OCI-LY3 (cell line): ENCODE measurements at regions not wholly inside any gene's neighbourhood (a gene's known extent, or its start where the extent isn't known, plus 50 kb on each side); places are given as distances from the start of the nearest gene placed in this dataset.

Experiments
- H2AFZ ChIP-seq: fragments of 200-600, 300-600 bp; shearing (Covaris generic); 2 replicates; pipeline ENCODE4 v1.6.0; 2014; ENCODE audit warnings: antibody characterized with exemption, low read depth, low read length
- H3K27ac ChIP-seq: fragments of 200-600, 300-600 bp; sonication (generic); 2 replicates; pipeline ENCODE4 v1.5.1; 2014; ENCODE audit warnings: mild to moderate bottlenecking, low read length, moderate library complexity, mixed read lengths
- H3K27me3 ChIP-seq: fragments of 200-600, 300-600 bp; sonication (generic); 2 replicates; pipeline ENCODE4 v1.6.1; 2014; ENCODE audit warnings: low read depth, low read length, mixed read lengths
- H3K36me3 ChIP-seq: fragments of 200-600, 300-600 bp; sonication (generic); replicated peaks from 2 replicates; pipeline ENCODE3; 2014; ENCODE audit warnings: low read depth, low read length, mixed read lengths
- H3K4me1 ChIP-seq: fragments of 300-600, 200-600 bp; sonication (generic); 2 replicates; pipeline ENCODE4 v1.6.1; 2014; ENCODE audit warnings: low read length, mixed read lengths
- H3K4me2 ChIP-seq: fragments of 200-600, 300-600 bp; sonication (generic); 2 replicates; pipeline ENCODE4 v1.6.1; 2014; ENCODE audit warnings: low read length, mixed read lengths
- H3K4me3 ChIP-seq: fragments of 300-600, 200-600 bp; sonication (generic); 2 replicates; pipeline ENCODE4 v1.5.1; 2014; ENCODE audit warnings: antibody characterized with exemption, mild to moderate bottlenecking, low read length, moderate library complexity
- H3K79me2 ChIP-seq: fragments of 300-600, 200-600 bp; shearing (Covaris generic); 2 replicates; pipeline ENCODE4 v1.6.1; 2014; ENCODE audit warnings: mild to moderate bottlenecking, low read length, mixed read lengths
- H3K9ac ChIP-seq: fragments of 300-600, 200-600 bp; shearing (Covaris generic); 2 replicates; pipeline ENCODE4 v1.6.0; 2014; ENCODE audit warnings: mild to moderate bottlenecking, low read length, moderate library complexity
- H3K9me3 ChIP-seq: fragments of 200-600, 300-600 bp; shearing (Covaris generic); 2 replicates; pipeline ENCODE4 v1.6.1; 2014; ENCODE audit warnings: low read length, mixed read lengths; ENCODE audit not compliant: insufficient read depth
- H4K20me1 ChIP-seq: fragments of 200-600, 300-600 bp; sonication (generic); 2 replicates; pipeline ENCODE4 v1.6.1; 2016; ENCODE audit warnings: low read length, mixed read lengths; ENCODE audit not compliant: insufficient read depth
- CTCF ChIP-seq: fragments of 200-600, 300-600 bp; sonication (generic); IDR thresholded peaks from 2 replicates; pipeline ENCODE4 v1.5.1; 2014; ENCODE audit warnings: antibody characterized with exemption, low read length, low read depth
- EZH2phosphoT487 ChIP-seq: fragments of 200-600 bp; shearing (Covaris generic); IDR thresholded peaks from 2 replicates; pipeline ENCODE4 v1.6.1; 2018; ENCODE audit warnings: antibody characterized with exemption, mixed run types, low read depth

GRCh38 chr2:144988591-144988990 lies 468.7 kb upstream of the ZEB2 start:
- H3K4me1 ChIP-seq = no peaks in the 10 kb centered on the region
- H3K27me3 ChIP-seq = no peaks in the 10 kb centered on the region
- H3K4me2 ChIP-seq = no peak overlapping the region
- TF ChIP-seq EZH2phosphoT487 (no peak), CTCF (no peak)
- H3K36me3 ChIP-seq = no peaks in the 10 kb centered on the region
- H3K27ac ChIP-seq = no peak overlapping the region
- H4K20me1 ChIP-seq = no peaks in the 10 kb centered on the region
- no peak overlapping the region for H3K4me3 ChIP-seq
- H2AFZ ChIP-seq = no peak overlapping the region
- H3K9ac ChIP-seq = no peak overlapping the region
- no peaks in the 10 kb centered on the region for H3K9me3 ChIP-seq
- no peaks in the 10 kb centered on the region for H3K79me2 ChIP-seq

GRCh38 chr2:144986691-144987090 lies 466.8 kb upstream of the ZEB2 start:
- Histone ChIP-seq H3K4me3 (no peak overlapping the region), H4K20me1 (no peaks in the 10 kb centered on the region), H3K9ac (no peak overlapping the region), H3K4me1 (no peaks in the 10 kb centered on the region), H3K9me3 (no peaks in the 10 kb centered on the region), H3K27me3 (no peaks in the 10 kb centered on the region), H3K4me2 (no peak overlapping the region), H3K36me3 (no peaks in the 10 kb centered on the region), H3K79me2 (no peaks in the 10 kb centered on the region), H2AFZ (no peak overlapping the region), H3K27ac (no peak overlapping the region)
- TF ChIP-seq EZH2phosphoT487 (no peak), CTCF (no peak)

GRCh38 chr2:144984038-144984437 lies 464.1 kb upstream of the ZEB2 start:
- H3K9me3 ChIP-seq = no peaks in the 10 kb centered on the region
- TF ChIP-seq CTCF = no peak
- no peak for TF ChIP-seq EZH2phosphoT487
- no peak overlapping the region for H2AFZ ChIP-seq
- no peaks in the 10 kb centered on the region for H4K20me1 ChIP-seq
- H3K27me3 ChIP-seq = no peaks in the 10 kb centered on the region
- H3K36me3 ChIP-seq = no peaks in the 10 kb centered on the region
- H3K4me1 ChIP-seq = no peaks in the 10 kb centered on the region
- H3K27ac ChIP-seq = no peak overlapping the region
- no peaks in the 10 kb centered on the region for H3K79me2 ChIP-seq
- no peak overlapping the region for H3K4me2 ChIP-seq
- no peak overlapping the region for H3K9ac ChIP-seq
- no peak overlapping the region for H3K4me3 ChIP-seq

GRCh38 chr2:144983107-144983506 lies 463.2 kb upstream of the ZEB2 start:
- Histone ChIP-seq H3K4me1 (no peaks in the 10 kb centered on the region), H3K36me3 (no peaks in the 10 kb centered on the region), H3K4me2 (no peak overlapping the region), H3K79me2 (no peaks in the 10 kb centered on the region), H2AFZ (no peak overlapping the region), H3K27ac (no peak overlapping the region), H4K20me1 (no peaks in the 10 kb centered on the region), H3K9me3 (no peaks in the 10 kb centered on the region), H3K27me3 (no peaks in the 10 kb centered on the region), H3K9ac (no peak overlapping the region), H3K4me3 (no peak overlapping the region)
- TF ChIP-seq EZH2phosphoT487 (no peak), CTCF (no peak)
